Transverse colon (tissue), 4 donors: ENCODE measurements at regions not wholly inside any gene's neighbourhood (a gene's known extent, or its start where the extent isn't known, plus 50 kb on each side); places are given as distances from the start of the nearest gene placed in this dataset.

Experiments
- EP300 ChIP-seq: sonication (generic); formaldehyde crosslinking; IDR thresholded peaks from one replicate; pipeline ENCODE4 v1.6.1; 2017; ENCODE audit warnings: antibody characterized with exemption, low read depth
- POLR2A ChIP-seq: fragments of 450-650 bp; IDR thresholded peaks from one replicate; pipeline ENCODE4 v1.6.1; 2016; ENCODE audit warnings: antibody characterized with exemption, mild to moderate bottlenecking, moderate library complexity
- POLR2AphosphoS5 ChIP-seq, 3 donors: sonication (generic); formaldehyde crosslinking; IDR thresholded peaks; one replicate each; pipeline ENCODE4 v1.6.1; 2016; ENCODE audit warnings: antibody characterized with exemption in 3 of 3
- TF ChIP-seq, protein P1 (sequence below), 5 experiments: fragments of 200-600 bp in 3 of 5; fragments of 450-650 bp in 2 of 5; sonication (generic) in 3 of 5; IDR thresholded peaks; 1 replicate in 2 of 5; 2 replicates in 3 of 5; pipeline ENCODE4 v1.5.1; 2016 to 2017; ENCODE audit warnings: antibody characterized with exemption in 5 of 5, inconsistent platforms in 3 of 5, mild to moderate bottlenecking in 2 of 5, moderate library complexity in 1 of 5

DNA sequence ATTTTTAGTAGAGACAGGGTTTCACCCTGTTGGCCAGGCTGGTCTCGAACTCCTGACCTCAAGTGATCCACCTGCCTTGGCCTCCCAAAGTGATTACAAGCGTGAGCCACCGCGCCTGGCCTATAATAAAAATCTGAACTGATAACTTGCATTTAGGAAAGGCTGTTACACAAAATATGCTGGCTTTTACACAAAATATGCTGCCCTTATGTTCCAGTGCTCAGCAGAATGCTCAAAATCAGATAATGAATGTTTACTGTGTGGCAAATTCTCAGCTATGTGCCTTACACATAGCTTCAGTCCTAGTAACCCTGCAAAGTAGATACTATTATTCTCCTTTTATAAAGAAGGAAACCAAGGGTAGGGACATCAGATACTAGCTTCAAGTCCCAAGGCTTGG is 141.3 kb upstream of the MSX2 start:
- TF ChIP-seq, protein P1, sequence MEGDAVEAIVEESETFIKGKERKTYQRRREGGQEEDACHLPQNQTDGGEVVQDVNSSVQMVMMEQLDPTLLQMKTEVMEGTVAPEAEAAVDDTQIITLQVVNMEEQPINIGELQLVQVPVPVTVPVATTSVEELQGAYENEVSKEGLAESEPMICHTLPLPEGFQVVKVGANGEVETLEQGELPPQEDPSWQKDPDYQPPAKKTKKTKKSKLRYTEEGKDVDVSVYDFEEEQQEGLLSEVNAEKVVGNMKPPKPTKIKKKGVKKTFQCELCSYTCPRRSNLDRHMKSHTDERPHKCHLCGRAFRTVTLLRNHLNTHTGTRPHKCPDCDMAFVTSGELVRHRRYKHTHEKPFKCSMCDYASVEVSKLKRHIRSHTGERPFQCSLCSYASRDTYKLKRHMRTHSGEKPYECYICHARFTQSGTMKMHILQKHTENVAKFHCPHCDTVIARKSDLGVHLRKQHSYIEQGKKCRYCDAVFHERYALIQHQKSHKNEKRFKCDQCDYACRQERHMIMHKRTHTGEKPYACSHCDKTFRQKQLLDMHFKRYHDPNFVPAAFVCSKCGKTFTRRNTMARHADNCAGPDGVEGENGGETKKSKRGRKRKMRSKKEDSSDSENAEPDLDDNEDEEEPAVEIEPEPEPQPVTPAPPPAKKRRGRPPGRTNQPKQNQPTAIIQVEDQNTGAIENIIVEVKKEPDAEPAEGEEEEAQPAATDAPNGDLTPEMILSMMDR (IDR thresholded peaks at IDR 0.05), result no peak
- TF ChIP-seq POLR2AphosphoS5 (IDR thresholded peaks at IDR 0.05) (no peak), POLR2A (no peak), EP300 (no peak)
